Lower leg skin (tissue), 4 donors: ENCODE measurements at regions not wholly inside any gene's neighbourhood (a gene's known extent, or its start where the extent isn't known, plus 50 kb on each side); places are given as distances from the start of the nearest gene placed in this dataset.
"Not testable (repeated sequence)": the region's sequence is repeated elsewhere in the genome, so short reads cannot be mapped to it uniquely, and the experiment has no call there.

Source experiments
- DNase-seq, 2 donors: peaks; one replicate each; pipeline ENCODE4 v3.0.0-alpha.2; 2019; ENCODE audit warnings: low spot score in 2 of 2
- H3K4me3 ChIP-seq: fragments of 200-600 bp; sonication (generic); 2 replicates; pipeline ENCODE4 v1.5.1; 2017; ENCODE audit warnings: mild to moderate bottlenecking, low read depth; ENCODE audit not compliant: poor library complexity, severe bottlenecking
- CTCF ChIP-seq, 3 donors: fragments of 450-650 bp; IDR thresholded peaks; one replicate each; pipeline ENCODE4 v1.5.1; 2016; ENCODE audit warnings: antibody characterized with exemption in 3 of 3, mild to moderate bottlenecking in 3 of 3, moderate library complexity in 2 of 3
- POLR2A ChIP-seq, 2 donors: fragments of 450-650 bp; IDR thresholded peaks; one replicate each; pipeline ENCODE4 v1.6.1; 2016 to 2017; ENCODE audit warnings: antibody characterized with exemption in 2 of 2, mild to moderate bottlenecking in 1 of 2, moderate library complexity in 1 of 2
- WGBS, 2 donors: methylation state at CpG; one replicate each; pipeline ENCODE4 v1.1.5; 2018; 5-methylcytosine and 5-hydroxymethylcytosine counted together
- intact Hi-C: fragments of 100-400 bp; cut with DNase I; formaldehyde crosslinking; loops from one replicate; pipeline ENCODE4 v1.15.0; 2023; ENCODE audit warnings: low total_unique reads

DNA sequence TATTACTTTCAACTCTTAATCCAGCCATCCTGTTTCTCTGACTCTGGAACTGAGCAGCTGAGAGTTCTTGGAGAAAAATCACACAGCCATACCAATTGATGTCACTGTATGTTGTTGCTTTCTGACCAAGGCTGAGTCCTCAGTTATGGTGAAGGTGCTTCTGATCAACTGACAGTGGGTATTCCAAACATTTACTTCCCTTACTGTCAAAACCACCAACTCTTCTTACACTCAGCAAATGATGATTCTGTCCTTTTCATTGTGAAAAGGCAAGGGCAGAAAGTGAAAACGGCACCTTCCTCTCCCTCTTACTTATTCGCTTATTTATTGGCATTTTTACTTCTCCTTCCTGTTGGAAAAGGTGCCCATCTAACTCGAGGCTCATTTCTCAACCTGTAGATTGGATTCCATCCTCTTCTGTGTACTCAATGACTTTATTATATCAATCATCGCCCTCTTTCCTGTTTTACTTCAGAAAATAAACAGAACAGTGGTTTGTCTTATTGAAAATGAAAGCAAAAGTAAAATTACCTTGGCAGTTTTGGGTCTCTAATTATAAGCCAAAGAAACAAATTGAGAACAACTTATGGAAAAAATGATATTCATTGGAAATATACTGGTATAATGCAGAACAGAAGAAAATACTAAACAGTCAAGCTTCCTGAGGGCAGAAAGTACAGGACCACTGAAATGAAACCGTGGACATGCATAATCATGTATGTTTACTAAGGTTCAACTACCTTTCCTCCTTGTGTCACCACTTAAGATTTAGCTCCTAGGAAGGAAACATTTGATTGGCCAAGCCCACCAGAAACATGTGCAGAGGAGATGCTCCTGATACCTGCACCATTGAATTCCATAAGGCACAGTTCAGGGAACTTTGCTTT is 104.5 kb upstream of the CHD1 start:
- no peak overlapping the region for H3K4me3 ChIP-seq
- no peak for DNase-seq
- intact Hi-C loops = loop anchor here (10.0 kb wide), 1 partner anchor 128 kb away; no protein-coding TSS in a partner anchor
- 37 to 40% methylated on average over 5 of the region's 5 CpGs for WGBS, 2 donors
- TF ChIP-seq POLR2A (IDR thresholded peaks at IDR 0.05) = no peak
- TF ChIP-seq CTCF (IDR thresholded peaks at IDR 0.05) = no peak

GRCh38 chr5:99032234-99033013 is 103.6 kb upstream of the CHD1 start:
- no peak for TF ChIP-seq POLR2A (IDR thresholded peaks at IDR 0.05)
- TF ChIP-seq CTCF (IDR thresholded peaks at IDR 0.05) = peak in 1 of 3 donors; percentile 27
- intact Hi-C loops = loop anchor here (10.0 kb wide), 1 partner anchor 128 kb away; no protein-coding TSS in a partner anchor
- DNase-seq = peak in 1 of 2 donors; percentile 58
- WGBS, 2 donors = 43% methylated on average over 7 of the region's 7 CpGs
- no peak overlapping the region for H3K4me3 ChIP-seq

DNA sequence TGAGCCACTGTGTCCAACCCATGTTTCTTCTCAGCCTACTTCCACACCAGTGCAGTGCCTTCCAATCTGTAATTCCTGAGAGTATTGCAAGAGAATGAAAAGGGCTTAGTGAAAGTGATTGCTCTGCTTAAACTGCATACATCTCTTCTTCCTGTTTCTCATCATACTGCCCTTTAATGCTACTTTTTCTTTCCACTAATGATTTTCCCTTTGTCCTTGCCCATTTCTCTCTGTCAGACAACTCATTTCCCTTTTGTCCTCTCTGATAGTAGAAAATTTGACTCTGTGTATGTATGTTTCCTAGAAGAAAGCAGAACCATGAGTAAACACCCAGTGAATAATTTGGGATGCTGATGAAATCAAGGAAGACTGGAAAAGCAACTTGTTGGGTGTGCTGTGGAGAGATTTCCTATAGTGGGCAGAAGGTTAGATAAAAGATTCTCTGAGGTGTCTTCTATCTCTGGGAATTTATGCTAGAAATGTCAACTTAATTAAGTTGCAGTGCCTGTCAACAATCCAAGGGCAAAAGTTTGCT is 102.2 kb upstream of the CHD1 start:
- no peak for DNase-seq
- H3K4me3 ChIP-seq = no peak overlapping the region
- TF ChIP-seq POLR2A (IDR thresholded peaks at IDR 0.05) = no peak
- TF ChIP-seq CTCF (IDR thresholded peaks at IDR 0.05) = no peak
- intact Hi-C loops = loop anchor here (10.0 kb wide), 1 partner anchor 126 kb away; no protein-coding TSS in a partner anchor

DNA sequence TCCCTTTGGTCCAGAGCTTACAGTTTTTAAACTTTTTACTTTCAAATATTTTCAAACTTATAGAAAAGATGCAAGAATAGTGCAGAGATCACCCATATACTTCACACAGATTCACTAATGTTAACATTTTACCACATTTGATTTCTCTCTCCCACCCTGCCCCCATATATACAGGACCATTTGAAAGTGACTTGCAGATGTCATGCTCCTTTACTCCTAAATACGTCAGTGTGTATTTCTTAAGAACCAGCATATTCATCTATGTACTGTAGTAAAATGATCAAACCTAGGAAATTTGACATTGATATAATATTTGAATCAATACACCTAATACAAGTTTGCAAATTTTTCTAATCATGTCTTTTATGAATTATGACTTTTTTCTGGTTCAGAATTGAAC is 100.4 kb upstream of the CHD1 start:
- intact Hi-C loops = no loop called here
- WGBS, 2 donors = 91 to 98% methylated on average over 1 of the region's 1 CpG
- TF ChIP-seq POLR2A (IDR thresholded peaks at IDR 0.05) (no peak), CTCF (IDR thresholded peaks at IDR 0.05) (no peak)
- no peak for DNase-seq
- no peak overlapping the region for H3K4me3 ChIP-seq

DNA sequence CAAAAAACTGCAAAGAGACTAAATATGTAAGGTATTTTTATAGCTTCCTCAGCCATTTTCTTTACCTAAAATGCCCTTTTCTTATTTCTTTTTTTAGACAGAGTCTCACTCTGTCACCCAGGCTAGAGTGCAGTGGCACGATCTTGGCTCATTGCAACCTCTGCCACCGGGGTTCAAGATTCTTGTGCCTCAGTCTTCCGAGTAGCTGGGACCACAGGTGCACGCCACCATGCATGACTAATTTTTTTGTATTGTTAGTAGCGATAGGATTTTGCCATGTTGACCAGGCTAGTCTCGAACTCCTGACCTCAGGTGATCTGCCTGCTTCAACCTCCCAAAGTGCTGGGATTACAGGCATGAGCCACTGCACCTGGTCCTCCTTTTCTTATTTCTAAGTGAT is 99.4 kb upstream of the CHD1 start:
- H3K4me3 ChIP-seq, intact Hi-C loops: not testable (repeated sequence)
- WGBS, 2 donors = 95 to 99% methylated on average over 6 of the region's 6 CpGs

More for the DNA sequence above, 99.4 kb upstream of the CHD1 start:
- not testable (repeated sequence) for DNase-seq
